Erythroblast (primary cell): ENCODE measurements at regions not wholly inside any gene's neighbourhood (a gene's known extent, or its start where the extent isn't known, plus 50 kb on each side); places are given as distances from the start of the nearest gene placed in this dataset.

Experiments used
- GATA1 ChIP-seq: IDR thresholded peaks from 2 replicates; pipeline ENCODE4 v1.6.1; 2011; ENCODE audit warnings: low read depth, mild to moderate bottlenecking, control low read depth, low read length, moderate library complexity
- POLR2A ChIP-seq: IDR thresholded peaks from 2 replicates; pipeline ENCODE4 v1.6.1; 2011; ENCODE audit warnings: mild to moderate bottlenecking, low read length

DNA sequence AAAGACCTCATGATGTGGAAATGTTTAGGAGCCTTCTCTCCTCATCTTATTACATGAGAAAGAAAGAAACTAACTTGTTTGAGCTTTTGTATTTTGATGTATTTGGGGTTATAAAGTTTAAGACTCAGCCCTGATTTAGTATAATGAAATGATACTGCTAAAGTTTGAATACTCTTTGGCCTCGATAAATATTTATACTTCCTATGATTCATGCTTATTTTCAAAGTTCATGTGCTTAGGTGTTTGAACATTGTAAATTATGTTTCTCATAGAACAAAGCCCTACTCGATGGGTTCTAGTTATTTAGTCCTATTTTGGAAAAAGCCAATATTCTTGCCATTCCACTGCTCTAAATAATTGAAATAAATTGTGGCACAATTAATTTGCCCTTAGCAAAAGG is 303.2 kb downstream of the ZWINT start:
- TF ChIP-seq POLR2A (no peak), GATA1 (no peak)
